ENCODE measurements at regions not wholly inside any gene's neighbourhood (a gene's known extent, or its start where the extent isn't known, plus 50 kb on each side); places are given as distances from the start of the nearest gene placed in this dataset.

DNA sequence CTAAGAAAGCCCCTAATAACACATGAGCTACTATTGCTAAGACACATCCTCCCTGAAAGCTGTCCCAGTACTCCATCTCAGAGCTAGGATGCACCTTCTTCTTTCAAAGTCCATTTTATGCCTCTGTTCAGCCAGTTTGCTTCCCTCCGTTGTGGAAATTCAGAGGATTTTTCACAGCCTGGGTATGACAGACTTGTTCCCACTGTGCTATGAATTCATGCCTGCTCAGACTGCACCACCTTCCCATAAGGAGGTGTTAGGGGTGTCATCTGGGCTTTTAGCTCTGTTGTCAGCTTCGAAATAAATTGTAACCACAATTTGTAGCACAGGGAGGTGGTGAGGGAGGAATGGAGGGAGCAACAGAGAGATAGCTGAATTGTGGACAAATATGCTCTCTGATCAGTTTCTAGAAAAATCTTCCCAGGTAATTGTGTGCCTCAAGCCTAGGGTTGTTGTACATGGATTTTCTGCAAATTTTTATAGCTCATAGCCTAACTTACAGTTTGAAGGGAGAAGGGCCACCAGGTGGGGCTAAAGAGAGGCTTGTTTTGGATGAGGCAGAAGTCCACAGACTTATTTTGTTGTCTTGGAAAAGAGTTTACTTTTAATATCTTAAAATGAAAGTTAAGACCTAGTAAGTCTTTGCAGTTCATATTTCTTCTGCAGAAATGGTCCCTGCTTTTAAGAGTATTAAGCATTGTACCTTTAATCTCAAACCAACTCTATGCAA, 462.0 kb downstream of the PDCD6IP start:
- Histone ChIP-seq H3K4me1 (ENCODE audit: control insufficient read depth, extremely low read depth, insufficient read depth, low read length) (no peaks in the 10 kb centered on the region), H3K9me3 (replicated peaks; ENCODE audit: control insufficient read depth, insufficient read depth, low read length) (no peaks in the 10 kb centered on the region), H2AFZ (ENCODE audit: low read depth, low read length) (no peak overlapping the region), H4K20me1 (replicated peaks; ENCODE audit: control insufficient read depth, extremely low read depth, insufficient read depth, low read length) (no peaks in the 10 kb centered on the region), H3K9ac (replicated peaks; ENCODE audit: extremely low read depth, insufficient read depth, low read length) (no peak overlapping the region), H3K79me2 (ENCODE audit: control insufficient read depth, insufficient read depth, low read length) (no peaks in the 10 kb centered on the region), H3K27ac (ENCODE audit: insufficient read depth, low read depth, low read length) (no peak overlapping the region), H3K27me3 (ENCODE audit: control insufficient read depth in 2 of 2, insufficient read depth in 2 of 2, low read length in 2 of 2) (no peaks in the 10 kb centered on the region), H3K36me3 (ENCODE audit: control insufficient read depth in 2 of 2, extremely low read depth in 1 of 2, insufficient read depth in 2 of 2, low read length in 2 of 2) (no peaks in the 10 kb centered on the region), H3K4me3 (replicated peaks in 1 of 3; ENCODE audit: insufficient read depth in 1 of 3, low read depth in 1 of 3, low read length in 3 of 3) (no peak overlapping the region), H3K4me2 (ENCODE audit: insufficient read depth, low read length) (no peak overlapping the region), H3K9me1 (replicated peaks; ENCODE audit: control insufficient read depth, extremely low read depth, insufficient read depth, low read length) (no peaks in the 10 kb centered on the region)
- dilution Hi-C loops (cut with MboI; ENCODE audit: extremely low pct_ligation_motif_present, low sequenced_read_pairs) (no loop called here), intact Hi-C loops (cut with micrococcal nuclease) (loop anchor here (1.0 to 10.0 kb wide), 4 partner anchors 154 to 1684 kb away; no protein-coding TSS in a partner anchor)
- ChIA-PET CTCF (interaction anchor here (0.6 to 4.9 kb wide), 55 partner anchors 10 to 1690 kb away, joined by 3 to 58 read pairs (median 5); no protein-coding TSS in a partner anchor), POLR2A (no interaction called here)
- peak; percentile 61 for DNase-seq (ENCODE audit: low read depth, low spot score)
- TF ChIP-seq, protein P1, sequence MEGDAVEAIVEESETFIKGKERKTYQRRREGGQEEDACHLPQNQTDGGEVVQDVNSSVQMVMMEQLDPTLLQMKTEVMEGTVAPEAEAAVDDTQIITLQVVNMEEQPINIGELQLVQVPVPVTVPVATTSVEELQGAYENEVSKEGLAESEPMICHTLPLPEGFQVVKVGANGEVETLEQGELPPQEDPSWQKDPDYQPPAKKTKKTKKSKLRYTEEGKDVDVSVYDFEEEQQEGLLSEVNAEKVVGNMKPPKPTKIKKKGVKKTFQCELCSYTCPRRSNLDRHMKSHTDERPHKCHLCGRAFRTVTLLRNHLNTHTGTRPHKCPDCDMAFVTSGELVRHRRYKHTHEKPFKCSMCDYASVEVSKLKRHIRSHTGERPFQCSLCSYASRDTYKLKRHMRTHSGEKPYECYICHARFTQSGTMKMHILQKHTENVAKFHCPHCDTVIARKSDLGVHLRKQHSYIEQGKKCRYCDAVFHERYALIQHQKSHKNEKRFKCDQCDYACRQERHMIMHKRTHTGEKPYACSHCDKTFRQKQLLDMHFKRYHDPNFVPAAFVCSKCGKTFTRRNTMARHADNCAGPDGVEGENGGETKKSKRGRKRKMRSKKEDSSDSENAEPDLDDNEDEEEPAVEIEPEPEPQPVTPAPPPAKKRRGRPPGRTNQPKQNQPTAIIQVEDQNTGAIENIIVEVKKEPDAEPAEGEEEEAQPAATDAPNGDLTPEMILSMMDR (IDR thresholded peaks at IDR 0.05; ENCODE audit: extremely low read depth in 1 of 2, insufficient read depth in 1 of 2, low read depth in 1 of 2, low read length in 2 of 2) = peak; percentile 57 to 63
- no peak for TF ChIP-seq EZH2 (IDR thresholded peaks at IDR 0.05; ENCODE audit: borderline replicate concordance, low read depth, low read length, severe bottlenecking)
- no peak for TF ChIP-seq FOS (IDR thresholded peaks at IDR 0.05; ENCODE audit: borderline replicate concordance, insufficient read depth, low read length)
- FAIRE-seq = no peak
- no TSS peak for BruUV-seq (replicated peaks)

- DNase-seq (ENCODE audit: low read depth, low spot score) (no peak), FAIRE-seq (no peak)
- intact Hi-C loops (cut with micrococcal nuclease) (loop anchor here (2.0 to 10.0 kb wide), 3 partner anchors 154 to 1684 kb away; no protein-coding TSS in a partner anchor), dilution Hi-C loops (cut with MboI; ENCODE audit: extremely low pct_ligation_motif_present, low sequenced_read_pairs) (no loop called here)
- H3K27me3 ChIP-seq (ENCODE audit: control insufficient read depth in 2 of 2, insufficient read depth in 2 of 2, low read length in 2 of 2) = no peaks in the 10 kb centered on the region
- no peaks in the 10 kb centered on the region for H3K9me3 ChIP-seq (replicated peaks; ENCODE audit: control insufficient read depth, insufficient read depth, low read length)
- no peaks in the 10 kb centered on the region for H3K9me1 ChIP-seq (replicated peaks; ENCODE audit: control insufficient read depth, extremely low read depth, insufficient read depth, low read length)
- CTCF ChIA-PET = interaction anchor here (0.7 to 4.9 kb wide), 47 partner anchors 9 to 1690 kb away, joined by 3 to 58 read pairs (median 6); no protein-coding TSS in a partner anchor
- no peaks in the 10 kb centered on the region for H3K4me1 ChIP-seq (ENCODE audit: control insufficient read depth, extremely low read depth, insufficient read depth, low read length)
- no peak overlapping the region for H3K27ac ChIP-seq (ENCODE audit: insufficient read depth, low read depth, low read length)
- H3K4me2 ChIP-seq (ENCODE audit: insufficient read depth, low read length) = no peak overlapping the region
- H2AFZ ChIP-seq (ENCODE audit: low read depth, low read length) = no peak overlapping the region
- no peak overlapping the region for H3K9ac ChIP-seq (replicated peaks; ENCODE audit: extremely low read depth, insufficient read depth, low read length)
- no peak for TF ChIP-seq FOS (IDR thresholded peaks at IDR 0.05; ENCODE audit: borderline replicate concordance, insufficient read depth, low read length)
- no peak for TF ChIP-seq EZH2 (IDR thresholded peaks at IDR 0.05; ENCODE audit: borderline replicate concordance, low read depth, low read length, severe bottlenecking)
- no peak for TF ChIP-seq JUN (IDR thresholded peaks at IDR 0.05; ENCODE audit: borderline replicate concordance, insufficient read depth, insufficient read length, low read depth)
- no peak for TF ChIP-seq POLR2A (IDR thresholded peaks at IDR 0.05; ENCODE audit: low read depth, low read length)
- POLR2A ChIA-PET = no interaction called here
- no peak overlapping the region for H3K4me3 ChIP-seq (replicated peaks in 1 of 3; ENCODE audit: insufficient read depth in 1 of 3, low read depth in 1 of 3, low read length in 3 of 3)
- no TSS peak for BruUV-seq (replicated peaks)
- H4K20me1 ChIP-seq (replicated peaks; ENCODE audit: control insufficient read depth, extremely low read depth, insufficient read depth, low read length) = no peaks in the 10 kb centered on the region
- H3K79me2 ChIP-seq (ENCODE audit: control insufficient read depth, insufficient read depth, low read length) = no peaks in the 10 kb centered on the region
- H3K36me3 ChIP-seq (ENCODE audit: control insufficient read depth in 2 of 2, extremely low read depth in 1 of 2, insufficient read depth in 2 of 2, low read length in 2 of 2) = no peaks in the 10 kb centered on the region
Measured at GRCh38 chr3:34261001-34261385, 462.6 kb downstream of the PDCD6IP start.

All from endothelial cell of umbilical vein (primary cell).